Testis (tissue), 2 donors: ENCODE measurements at regions not wholly inside any gene's neighbourhood (a gene's known extent, or its start where the extent isn't known, plus 50 kb on each side); places are given as distances from the start of the nearest gene placed in this dataset.

Source experiments
- POLR2A ChIP-seq: fragments of 450-650 bp; IDR thresholded peaks from one replicate; pipeline ENCODE4 v1.6.1; 2017; ENCODE audit warnings: antibody characterized with exemption, mild to moderate bottlenecking, moderate library complexity
- TF ChIP-seq, protein P1 (sequence below), 3 experiments: fragments of 450-650 bp in 2 of 3; fragments of 200-600 bp in 1 of 3; sonication (generic) in 1 of 3; IDR thresholded peaks; one replicate each; pipeline ENCODE4 v1.5.1; 2016 to 2019; ENCODE audit warnings: antibody characterized with exemption in 3 of 3, mild to moderate bottlenecking in 2 of 3, moderate library complexity in 1 of 3

DNA sequence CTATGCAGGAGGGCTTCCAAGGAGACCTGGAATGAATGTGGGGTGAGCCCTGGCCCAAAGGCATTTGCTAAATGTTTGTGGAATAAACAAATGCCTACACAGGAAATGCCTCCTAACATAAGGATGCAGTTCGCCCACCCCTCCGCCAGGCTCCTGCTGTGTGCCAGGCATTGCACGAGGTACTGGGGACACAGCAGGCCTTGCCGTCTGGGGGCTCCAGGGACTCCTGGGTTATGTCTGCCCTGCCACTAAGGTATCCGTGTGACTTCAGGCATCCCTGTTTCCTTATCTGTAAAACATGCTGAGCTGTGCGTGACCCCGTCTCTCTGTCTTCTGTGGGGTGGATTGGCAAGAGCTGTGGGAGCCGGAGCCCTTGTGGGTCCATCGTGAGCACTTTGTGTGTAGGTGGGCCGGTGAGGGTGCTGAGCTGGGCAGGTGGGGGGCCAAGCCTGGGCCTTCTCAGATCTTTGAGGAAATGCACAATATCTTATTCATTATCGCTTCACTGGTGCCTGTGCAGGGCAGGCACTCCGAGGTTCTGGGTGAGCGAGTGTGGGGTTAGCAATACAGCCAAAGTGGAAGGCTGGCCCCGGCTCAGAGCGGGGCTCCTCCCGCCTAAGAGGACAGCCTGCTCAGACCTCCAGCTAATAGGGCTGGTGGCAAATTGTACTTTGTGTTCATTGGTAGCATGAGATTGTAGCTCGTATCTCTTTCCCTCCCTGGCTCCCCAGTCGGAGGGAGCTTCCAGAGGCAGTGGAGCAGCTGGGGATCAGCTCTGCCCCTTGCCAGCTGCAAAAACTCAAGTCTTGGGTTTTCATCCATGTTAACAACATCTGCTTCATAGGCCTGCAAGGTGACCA, 126.8 kb downstream of the GLI2 start:
- TF ChIP-seq, protein P1, sequence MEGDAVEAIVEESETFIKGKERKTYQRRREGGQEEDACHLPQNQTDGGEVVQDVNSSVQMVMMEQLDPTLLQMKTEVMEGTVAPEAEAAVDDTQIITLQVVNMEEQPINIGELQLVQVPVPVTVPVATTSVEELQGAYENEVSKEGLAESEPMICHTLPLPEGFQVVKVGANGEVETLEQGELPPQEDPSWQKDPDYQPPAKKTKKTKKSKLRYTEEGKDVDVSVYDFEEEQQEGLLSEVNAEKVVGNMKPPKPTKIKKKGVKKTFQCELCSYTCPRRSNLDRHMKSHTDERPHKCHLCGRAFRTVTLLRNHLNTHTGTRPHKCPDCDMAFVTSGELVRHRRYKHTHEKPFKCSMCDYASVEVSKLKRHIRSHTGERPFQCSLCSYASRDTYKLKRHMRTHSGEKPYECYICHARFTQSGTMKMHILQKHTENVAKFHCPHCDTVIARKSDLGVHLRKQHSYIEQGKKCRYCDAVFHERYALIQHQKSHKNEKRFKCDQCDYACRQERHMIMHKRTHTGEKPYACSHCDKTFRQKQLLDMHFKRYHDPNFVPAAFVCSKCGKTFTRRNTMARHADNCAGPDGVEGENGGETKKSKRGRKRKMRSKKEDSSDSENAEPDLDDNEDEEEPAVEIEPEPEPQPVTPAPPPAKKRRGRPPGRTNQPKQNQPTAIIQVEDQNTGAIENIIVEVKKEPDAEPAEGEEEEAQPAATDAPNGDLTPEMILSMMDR (IDR thresholded peaks at IDR 0.05) = no peak
- TF ChIP-seq POLR2A = no peak
